Neural cell (in vitro differentiated cells): ENCODE measurements at regions not wholly inside any gene's neighbourhood (a gene's known extent, or its start where the extent isn't known, plus 50 kb on each side); places are given as distances from the start of the nearest gene placed in this dataset.

Source experiments
- EZH2 ChIP-seq: fragments of 200-600, 300-800 bp; shearing (Covaris generic), sonication (generic); IDR thresholded peaks from 2 replicates; pipeline ENCODE4 v1.6.1; 2014; ENCODE audit warnings: antibody characterized with exemption, low read length, borderline replicate concordance, mild to moderate bottlenecking; ENCODE audit not compliant: insufficient read depth, poor library complexity, severe bottlenecking
- TF ChIP-seq, protein P1 (sequence below): fragments of 450-650 bp; IDR thresholded peaks from 2 replicates; pipeline ENCODE4 v1.5.1; 2014; ENCODE audit warnings: antibody characterized with exemption, mild to moderate bottlenecking, moderate library complexity; ENCODE audit not compliant: poor library complexity, severe bottlenecking

DNA sequence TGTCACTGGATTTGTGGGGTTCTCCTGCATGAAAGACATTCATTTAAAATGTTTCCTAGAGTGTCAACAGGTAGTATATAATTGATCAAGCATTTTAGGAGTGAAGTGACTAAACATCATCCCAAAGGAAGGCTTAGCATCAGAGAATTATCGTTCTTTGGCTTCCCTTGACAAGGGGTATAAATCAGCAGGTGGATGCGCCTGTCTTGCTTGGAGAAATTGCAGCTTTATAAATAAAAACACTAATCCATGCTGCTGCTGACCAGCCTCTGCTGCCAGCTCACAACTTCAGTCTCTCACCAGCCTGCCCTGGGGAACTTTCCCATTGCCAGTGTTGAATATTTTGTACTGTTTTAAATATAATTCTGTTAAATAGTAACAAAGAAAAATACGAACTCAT, 1184.7 kb upstream of the TENM4 start:
- TF ChIP-seq, protein P1, sequence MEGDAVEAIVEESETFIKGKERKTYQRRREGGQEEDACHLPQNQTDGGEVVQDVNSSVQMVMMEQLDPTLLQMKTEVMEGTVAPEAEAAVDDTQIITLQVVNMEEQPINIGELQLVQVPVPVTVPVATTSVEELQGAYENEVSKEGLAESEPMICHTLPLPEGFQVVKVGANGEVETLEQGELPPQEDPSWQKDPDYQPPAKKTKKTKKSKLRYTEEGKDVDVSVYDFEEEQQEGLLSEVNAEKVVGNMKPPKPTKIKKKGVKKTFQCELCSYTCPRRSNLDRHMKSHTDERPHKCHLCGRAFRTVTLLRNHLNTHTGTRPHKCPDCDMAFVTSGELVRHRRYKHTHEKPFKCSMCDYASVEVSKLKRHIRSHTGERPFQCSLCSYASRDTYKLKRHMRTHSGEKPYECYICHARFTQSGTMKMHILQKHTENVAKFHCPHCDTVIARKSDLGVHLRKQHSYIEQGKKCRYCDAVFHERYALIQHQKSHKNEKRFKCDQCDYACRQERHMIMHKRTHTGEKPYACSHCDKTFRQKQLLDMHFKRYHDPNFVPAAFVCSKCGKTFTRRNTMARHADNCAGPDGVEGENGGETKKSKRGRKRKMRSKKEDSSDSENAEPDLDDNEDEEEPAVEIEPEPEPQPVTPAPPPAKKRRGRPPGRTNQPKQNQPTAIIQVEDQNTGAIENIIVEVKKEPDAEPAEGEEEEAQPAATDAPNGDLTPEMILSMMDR, result no peak
- no peak for TF ChIP-seq EZH2
